ENCODE measurements at regions not wholly inside any gene's neighbourhood (a gene's known extent, or its start where the extent isn't known, plus 50 kb on each side); places are given as distances from the start of the nearest gene placed in this dataset.

DNA sequence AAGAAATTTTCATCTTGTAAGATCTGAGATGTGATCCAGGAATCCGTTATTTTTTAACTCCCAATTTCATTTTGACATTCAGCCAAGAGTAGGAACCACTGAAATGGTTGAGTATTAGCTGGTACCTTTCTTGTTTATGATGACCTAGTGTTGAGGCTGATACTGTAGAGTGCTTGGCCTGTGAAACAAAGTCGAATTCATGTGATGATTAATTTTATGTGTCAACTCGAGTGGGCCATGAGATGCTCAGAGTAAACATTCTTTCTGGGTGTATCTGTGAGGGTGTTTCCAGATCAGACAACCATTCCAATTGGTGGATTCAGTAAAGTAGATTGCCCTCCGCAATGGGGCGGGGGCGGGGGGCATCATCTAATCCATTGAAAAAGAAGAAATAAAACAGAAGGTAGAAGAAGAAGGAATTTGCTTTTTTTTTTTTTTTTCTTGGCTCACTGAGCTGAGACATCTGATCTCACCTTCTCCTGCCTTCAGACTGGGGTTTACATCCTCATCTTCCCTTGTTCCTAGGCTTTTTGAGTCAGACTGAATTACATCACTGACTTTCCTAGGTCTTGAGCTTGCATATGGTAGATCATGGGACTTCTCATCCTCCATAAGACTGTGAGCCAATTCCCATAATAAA is 264.6 kb upstream of the KCNJ16 start:
- Histone ChIP-seq H3K4me1 (ENCODE audit: control insufficient read depth in 1 of 2, extremely low read depth in 1 of 2, insufficient read depth in 2 of 2, low read length in 2 of 2) (no peaks in the 10 kb centered on the region), H3K4me3 (ENCODE audit: control insufficient read depth in 1 of 2, extremely low read depth in 1 of 2, low read length in 1 of 2) (no peak overlapping the region), H3K27me3 (replicated peaks in 1 of 2; ENCODE audit: control insufficient read depth in 2 of 2, extremely low read depth in 1 of 2, insufficient read depth in 2 of 2, low read length in 1 of 2) (no peaks in the 10 kb centered on the region), H3K27ac (ENCODE audit: low read length) (no peak overlapping the region), H3K9me3 (no peaks in the 10 kb centered on the region), H3K36me3 (ENCODE audit: control insufficient read depth in 2 of 2, extremely low read depth in 1 of 2, insufficient read depth in 1 of 2, low read length in 1 of 2) (no peaks in the 10 kb centered on the region)
- ChIA-PET POLR2A (no interaction called here), CTCF (no interaction called here)
- Mint-ChIP-seq H3K27me3 (no peaks in the 10 kb centered on the region), H3K27ac (no peak overlapping the region), H3K4me1 (no peaks in the 10 kb centered on the region), H3K36me3 (no peaks in the 10 kb centered on the region), H3K9me3 (peaks cover 0 to 4% (median 0%) of the 10 kb centered on the region in 3 donors), H3K4me3 (no peak overlapping the region)
- ATAC-seq (replicated peaks in 1 of 4), result no peak
- 62% methylated on average over 3 of the region's 6 CpGs for WGBS (ENCODE audit: insufficient coverage)
- DNase-seq, result no peak

DNA sequence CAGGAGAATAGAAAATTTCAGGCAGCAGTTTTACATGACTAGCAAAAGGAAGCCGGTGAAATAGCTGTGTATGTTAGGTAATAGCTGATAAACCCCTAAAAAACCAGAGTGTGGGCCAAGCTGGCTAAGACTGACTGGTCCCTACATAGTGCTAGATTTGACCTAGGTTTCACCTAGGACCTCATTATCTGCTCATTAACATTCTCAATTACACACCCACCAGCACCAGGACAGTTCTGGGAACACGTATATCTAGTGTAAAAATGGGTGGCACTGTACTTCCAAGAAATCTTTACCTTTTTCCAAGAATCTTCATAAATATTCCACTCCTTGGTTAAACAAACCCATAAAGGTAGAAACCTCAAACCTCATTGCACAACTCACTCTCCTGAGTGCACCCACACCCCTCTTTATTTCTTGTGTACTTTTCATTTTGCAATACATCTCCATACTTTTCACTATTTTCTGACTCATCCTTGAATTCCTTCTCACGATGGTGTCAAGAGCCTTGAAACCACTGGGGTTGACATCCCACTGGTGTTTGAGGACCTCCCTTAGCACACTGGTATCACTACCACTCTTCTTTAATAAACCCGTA is 262.7 kb upstream of the KCNJ16 start:
- no peak overlapping the region for H3K4me3 ChIP-seq (ENCODE audit: control insufficient read depth in 1 of 2, extremely low read depth in 1 of 2, low read length in 1 of 2)
- H3K4me1 Mint-ChIP-seq, result no peaks in the 10 kb centered on the region
- no peak overlapping the region for H3K27ac Mint-ChIP-seq
- CTCF ChIA-PET, result no interaction called here
- H3K9me3 ChIP-seq, result no peaks in the 10 kb centered on the region
- no peaks in the 10 kb centered on the region for H3K27me3 ChIP-seq (replicated peaks in 1 of 2; ENCODE audit: control insufficient read depth in 2 of 2, extremely low read depth in 1 of 2, insufficient read depth in 2 of 2, low read length in 1 of 2)
- ATAC-seq (replicated peaks in 1 of 4) (no peak), DNase-seq (no peak)
- H3K27ac ChIP-seq (ENCODE audit: low read length), result no peak overlapping the region
- no peaks in the 10 kb centered on the region for H3K36me3 Mint-ChIP-seq
- peaks cover 0 to 4% (median 0%) of the 10 kb centered on the region in 3 donors for H3K9me3 Mint-ChIP-seq
- H3K27me3 Mint-ChIP-seq, result no peaks in the 10 kb centered on the region
- 60% methylated on average over 1 of the region's 4 CpGs for WGBS (ENCODE audit: insufficient coverage)
- no peaks in the 10 kb centered on the region for H3K36me3 ChIP-seq (ENCODE audit: control insufficient read depth in 2 of 2, extremely low read depth in 1 of 2, insufficient read depth in 1 of 2, low read length in 1 of 2)
- no peaks in the 10 kb centered on the region for H3K4me1 ChIP-seq (ENCODE audit: control insufficient read depth in 1 of 2, extremely low read depth in 1 of 2, insufficient read depth in 2 of 2, low read length in 2 of 2)
- H3K4me3 Mint-ChIP-seq, result no peak overlapping the region
- POLR2A ChIA-PET, result no interaction called here

DNA sequence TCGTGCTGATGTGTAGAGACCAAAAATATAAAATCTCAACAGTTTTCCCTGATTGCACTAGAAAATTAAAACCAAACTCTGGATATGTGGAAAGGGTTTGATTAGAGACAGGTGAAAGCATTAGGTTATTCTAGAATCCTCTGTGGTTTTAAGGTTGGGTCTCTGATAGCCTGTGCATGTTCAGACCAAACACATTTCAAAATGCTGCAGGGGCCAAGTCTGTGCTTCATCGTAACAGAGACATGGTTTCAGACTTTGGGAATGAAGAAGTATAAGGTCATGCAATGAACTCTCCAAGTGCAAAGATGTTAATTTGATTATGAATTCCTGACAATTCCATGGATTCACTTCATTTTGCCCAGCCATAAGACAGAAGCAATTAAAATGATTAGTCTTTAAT is 261.0 kb upstream of the KCNJ16 start:
- Histone ChIP-seq H3K36me3 (ENCODE audit: control insufficient read depth in 2 of 2, extremely low read depth in 1 of 2, insufficient read depth in 1 of 2, low read length in 1 of 2) (no peaks in the 10 kb centered on the region), H3K27me3 (replicated peaks in 1 of 2; ENCODE audit: control insufficient read depth in 2 of 2, extremely low read depth in 1 of 2, insufficient read depth in 2 of 2, low read length in 1 of 2) (no peaks in the 10 kb centered on the region), H3K27ac (ENCODE audit: low read length) (no peak overlapping the region), H3K4me1 (ENCODE audit: control insufficient read depth in 1 of 2, extremely low read depth in 1 of 2, insufficient read depth in 2 of 2, low read length in 2 of 2) (no peaks in the 10 kb centered on the region), H3K9me3 (no peaks in the 10 kb centered on the region), H3K4me3 (ENCODE audit: control insufficient read depth in 1 of 2, extremely low read depth in 1 of 2, low read length in 1 of 2) (no peak overlapping the region)
- no peak for DNase-seq
- no CpG with 5 or more reads among the region's 2 CpGs for WGBS (ENCODE audit: insufficient coverage)
- Mint-ChIP-seq H3K36me3 (no peaks in the 10 kb centered on the region), H3K4me3 (no peak overlapping the region), H3K4me1 (no peaks in the 10 kb centered on the region), H3K27me3 (peaks cover 0 to 4% of the 10 kb centered on the region in 2 donors), H3K27ac (no peak overlapping the region), H3K9me3 (peaks cover 0 to 7% (median 4%) of the 10 kb centered on the region in 3 donors)
- ChIA-PET POLR2A (no interaction called here), CTCF (no interaction called here)
- no peak for ATAC-seq (replicated peaks in 1 of 4)

DNA sequence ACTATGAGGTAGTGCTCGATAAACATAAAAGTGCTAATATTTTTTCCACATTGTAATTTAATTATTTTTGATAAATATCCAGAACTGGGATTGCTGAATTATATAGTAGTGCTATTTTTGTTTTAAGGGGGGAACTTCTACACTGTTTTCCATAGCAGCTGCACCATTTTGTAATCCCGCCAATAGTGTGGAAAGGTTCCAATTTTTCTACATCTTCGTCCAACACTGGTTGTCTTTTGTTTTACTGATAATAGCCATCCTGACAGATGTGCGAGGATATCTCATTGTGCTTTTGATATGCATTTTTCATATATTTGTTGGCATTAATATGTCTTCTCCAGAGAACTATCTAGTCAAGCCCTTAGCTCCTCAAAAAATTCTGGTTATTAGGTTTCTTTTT is 259.6 kb upstream of the KCNJ16 start:
- no peak overlapping the region for H3K4me3 Mint-ChIP-seq
- Histone ChIP-seq H3K9me3 (no peaks in the 10 kb centered on the region), H3K27ac (ENCODE audit: low read length) (no peak overlapping the region), H3K27me3 (replicated peaks in 1 of 2; ENCODE audit: control insufficient read depth in 2 of 2, extremely low read depth in 1 of 2, insufficient read depth in 2 of 2, low read length in 1 of 2) (no peaks in the 10 kb centered on the region), H3K4me3 (ENCODE audit: control insufficient read depth in 1 of 2, extremely low read depth in 1 of 2, low read length in 1 of 2) (no peak overlapping the region), H3K4me1 (ENCODE audit: control insufficient read depth in 1 of 2, extremely low read depth in 1 of 2, insufficient read depth in 2 of 2, low read length in 2 of 2) (no peaks in the 10 kb centered on the region), H3K36me3 (ENCODE audit: control insufficient read depth in 2 of 2, extremely low read depth in 1 of 2, insufficient read depth in 1 of 2, low read length in 1 of 2) (no peaks in the 10 kb centered on the region)
- H3K27ac Mint-ChIP-seq, result no peak overlapping the region
- no peaks in the 10 kb centered on the region for H3K4me1 Mint-ChIP-seq
- H3K27me3 Mint-ChIP-seq, result peaks cover 0 to 4% of the 10 kb centered on the region in 2 donors
- WGBS (ENCODE audit: insufficient coverage), result no CpG with 5 or more reads among the region's 4 CpGs
- DNase-seq (no peak), ATAC-seq (replicated peaks in 1 of 4) (no peak)
- ChIA-PET CTCF (no interaction called here), POLR2A (no interaction called here)
- H3K36me3 Mint-ChIP-seq, result no peaks in the 10 kb centered on the region
- H3K9me3 Mint-ChIP-seq, result peaks cover 0 to 7% (median 4%) of the 10 kb centered on the region in 3 donors

DNA sequence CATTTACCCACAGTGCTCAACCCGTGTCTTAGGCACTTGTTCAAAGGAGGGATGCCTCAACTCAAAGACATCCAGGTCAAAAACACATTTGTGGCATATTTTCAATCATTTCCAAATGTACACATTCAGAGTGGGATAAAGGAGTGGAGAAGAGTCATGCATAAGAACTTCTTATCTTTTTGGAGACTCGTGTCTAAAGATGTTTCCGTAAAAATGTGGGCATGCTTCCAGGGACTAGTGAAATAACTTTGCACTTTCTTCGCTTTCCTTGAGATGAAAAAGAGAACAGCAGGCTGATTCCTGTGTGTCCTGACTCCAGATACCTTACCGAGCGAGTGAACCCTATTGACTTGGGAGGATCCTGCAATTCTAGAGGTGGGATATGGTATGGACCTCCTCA is 256.6 kb upstream of the KCNJ16 start:
- Histone ChIP-seq H3K4me1 (ENCODE audit: control insufficient read depth in 1 of 2, extremely low read depth in 1 of 2, insufficient read depth in 2 of 2, low read length in 2 of 2) (no peaks in the 10 kb centered on the region), H3K27me3 (replicated peaks in 1 of 2; ENCODE audit: control insufficient read depth in 2 of 2, extremely low read depth in 1 of 2, insufficient read depth in 2 of 2, low read length in 1 of 2) (no peaks in the 10 kb centered on the region), H3K4me3 (ENCODE audit: control insufficient read depth in 1 of 2, extremely low read depth in 1 of 2, low read length in 1 of 2) (no peak overlapping the region), H3K9me3 (no peaks in the 10 kb centered on the region), H3K36me3 (ENCODE audit: control insufficient read depth in 2 of 2, extremely low read depth in 1 of 2, insufficient read depth in 1 of 2, low read length in 1 of 2) (no peaks in the 10 kb centered on the region), H3K27ac (ENCODE audit: low read length) (no peak overlapping the region)
- no peak for DNase-seq
- no peaks in the 10 kb centered on the region for H3K4me1 Mint-ChIP-seq
- CTCF ChIA-PET, result no interaction called here
- no peak for ATAC-seq (replicated peaks in 1 of 4)
- WGBS (ENCODE audit: insufficient coverage), result 78% methylated on average over 2 of the region's 6 CpGs
- POLR2A ChIA-PET, result no interaction called here
- no peaks in the 10 kb centered on the region for H3K36me3 Mint-ChIP-seq
- H3K4me3 Mint-ChIP-seq, result no peak overlapping the region
- H3K9me3 Mint-ChIP-seq, result peaks cover 0 to 7% (median 0%) of the 10 kb centered on the region in 3 donors
- no peak overlapping the region for H3K27ac Mint-ChIP-seq
- H3K27me3 Mint-ChIP-seq, result peaks cover 0 to 4% of the 10 kb centered on the region in 2 donors

DNA sequence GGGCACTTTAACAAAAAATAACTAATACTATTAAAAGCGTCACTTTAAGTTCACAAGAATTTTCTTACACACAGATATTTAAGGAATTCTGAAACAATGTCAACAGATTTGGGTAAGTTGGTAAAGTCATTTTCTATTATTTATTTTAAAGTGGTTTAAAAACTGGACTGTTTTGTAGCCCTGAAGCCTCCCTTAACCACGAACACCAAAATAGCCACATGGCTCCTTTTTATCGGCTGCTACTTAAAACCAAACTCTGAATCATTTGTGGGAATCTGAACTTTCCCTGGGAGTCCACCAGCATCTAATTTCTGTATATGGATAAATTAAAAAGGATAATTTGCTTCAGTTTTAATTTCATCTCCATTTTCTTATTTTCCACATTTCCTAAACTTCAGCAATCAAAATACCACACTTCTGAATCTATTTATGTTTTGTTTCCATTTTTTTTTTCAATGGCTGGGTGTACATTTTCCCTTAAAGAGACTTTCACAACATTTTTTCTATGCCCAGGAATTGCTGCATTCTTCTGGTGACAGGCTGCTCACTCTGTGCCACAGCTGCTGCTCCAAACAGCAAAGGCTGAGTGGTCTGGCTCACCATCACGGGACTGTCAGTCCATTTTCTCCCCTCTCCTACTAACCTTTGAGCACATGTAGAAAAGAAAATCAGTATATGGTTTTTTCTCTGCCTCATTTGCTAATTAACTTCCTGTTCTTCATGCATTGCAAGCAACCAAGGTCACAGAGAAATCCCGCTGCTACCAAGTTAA is 255.5 kb upstream of the KCNJ16 start:
- no peaks in the 10 kb centered on the region for H3K27me3 ChIP-seq (replicated peaks in 1 of 2; ENCODE audit: control insufficient read depth in 2 of 2, extremely low read depth in 1 of 2, insufficient read depth in 2 of 2, low read length in 1 of 2)
- H3K36me3 ChIP-seq (ENCODE audit: control insufficient read depth in 2 of 2, extremely low read depth in 1 of 2, insufficient read depth in 1 of 2, low read length in 1 of 2), result no peaks in the 10 kb centered on the region
- no peak overlapping the region for H3K4me3 Mint-ChIP-seq
- CTCF ChIA-PET, result no interaction called here
- H3K9me3 ChIP-seq, result no peaks in the 10 kb centered on the region
- H3K27me3 Mint-ChIP-seq, result peaks cover 0 to 4% of the 10 kb centered on the region in 2 donors
- H3K4me1 Mint-ChIP-seq, result no peaks in the 10 kb centered on the region
- no peaks in the 10 kb centered on the region for H3K36me3 Mint-ChIP-seq
- H3K9me3 Mint-ChIP-seq, result peaks cover 0 to 7% (median 3%) of the 10 kb centered on the region in 3 donors
- ATAC-seq (replicated peaks in 1 of 4) (no peak), DNase-seq (no peak)
- no peak overlapping the region for H3K4me3 ChIP-seq (ENCODE audit: control insufficient read depth in 1 of 2, extremely low read depth in 1 of 2, low read length in 1 of 2)
- POLR2A ChIA-PET, result no interaction called here
- no peaks in the 10 kb centered on the region for H3K4me1 ChIP-seq (ENCODE audit: control insufficient read depth in 1 of 2, extremely low read depth in 1 of 2, insufficient read depth in 2 of 2, low read length in 2 of 2)
- no peak overlapping the region for H3K27ac ChIP-seq (ENCODE audit: low read length)
- H3K27ac Mint-ChIP-seq, result no peak overlapping the region
- WGBS (ENCODE audit: insufficient coverage), result no CpG with 5 or more reads among the region's 5 CpGs

Measured in T-cell (primary cell).